ENCODE measurements at regions not wholly inside any gene's neighbourhood (a gene's known extent, or its start where the extent isn't known, plus 50 kb on each side); places are given as distances from the start of the nearest gene placed in this dataset.
"Not testable (repeated sequence)": the region's sequence is repeated elsewhere in the genome, so short reads cannot be mapped to it uniquely, and the experiment has no call there.

DNA sequence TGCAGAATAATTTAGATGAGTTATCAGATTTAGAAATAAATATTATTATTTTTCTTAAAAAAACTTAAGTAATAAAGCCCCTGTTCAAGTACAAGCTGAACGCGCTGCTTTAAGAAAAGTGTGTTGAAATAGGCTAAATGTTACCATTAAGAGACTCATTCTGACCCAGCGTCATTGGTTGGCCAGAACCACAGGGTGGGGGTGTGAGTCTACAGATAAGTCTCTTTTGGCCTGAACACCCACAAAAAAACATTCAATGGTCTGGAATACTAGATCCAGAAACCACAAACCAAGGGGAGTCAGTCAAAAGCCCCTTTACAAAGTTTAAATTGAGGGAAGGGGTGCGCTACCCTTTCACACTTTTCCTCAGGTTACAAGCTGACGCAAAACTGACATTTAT, 776.1 kb downstream of the KCNJ2 start:
- H3K27ac ChIP-seq (ENCODE audit: insufficient read depth, low read depth, low read length, poor library complexity, severe bottlenecking): no peak overlapping the region
- H3K9me3 ChIP-seq (ENCODE audit: control insufficient read depth, low read length): no peaks in the 10 kb centered on the region
- no peaks in the 10 kb centered on the region for H3K4me1 ChIP-seq (ENCODE audit: control insufficient read depth, insufficient read depth, low read length)
- no peak overlapping the region for H3K4me3 ChIP-seq (ENCODE audit: insufficient read depth, low read depth, low read length)
- WGBS, 2 experiments: 77 to 85% methylated on average over 5 of the region's 5 CpGs
- no peaks in the 10 kb centered on the region for H3K36me3 ChIP-seq (ENCODE audit: control insufficient read depth, insufficient read depth, low read length)
- no peaks in the 10 kb centered on the region for H3K27me3 ChIP-seq (ENCODE audit: control insufficient read depth, insufficient read depth, low read length, poor library complexity, severe bottlenecking)

DNA sequence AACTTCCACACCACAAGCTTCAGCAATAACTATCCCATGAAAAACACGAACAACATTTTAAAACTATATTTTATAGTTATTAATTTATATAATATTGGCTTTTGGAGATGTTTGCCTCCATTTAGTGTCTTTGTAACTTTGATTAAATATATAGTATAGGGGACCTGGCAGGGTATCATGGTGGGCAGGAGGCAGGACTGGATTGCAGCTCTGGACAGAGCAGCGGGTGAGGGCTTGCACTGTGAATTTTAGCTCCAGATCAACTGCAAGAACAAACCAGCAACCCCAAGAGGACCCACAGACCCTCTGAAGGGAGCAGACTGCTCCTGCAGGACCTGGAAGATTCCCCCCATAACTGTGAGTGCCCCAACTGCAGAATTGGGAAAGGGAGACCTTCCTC, 777.9 kb downstream of the KCNJ2 start:
- H3K4me1 ChIP-seq (ENCODE audit: control insufficient read depth, insufficient read depth, low read length): no peaks in the 10 kb centered on the region
- H3K4me3 ChIP-seq (ENCODE audit: insufficient read depth, low read depth, low read length): no peak overlapping the region
- no peaks in the 10 kb centered on the region for H3K36me3 ChIP-seq (ENCODE audit: control insufficient read depth, insufficient read depth, low read length)
- 86 to 100% methylated on average over 1 of the region's 2 CpGs for WGBS, 2 experiments
- no peaks in the 10 kb centered on the region for H3K9me3 ChIP-seq (ENCODE audit: control insufficient read depth, low read length)
- H3K27ac ChIP-seq (ENCODE audit: insufficient read depth, low read depth, low read length, poor library complexity, severe bottlenecking): no peak overlapping the region
- no peaks in the 10 kb centered on the region for H3K27me3 ChIP-seq (ENCODE audit: control insufficient read depth, insufficient read depth, low read length, poor library complexity, severe bottlenecking)

DNA sequence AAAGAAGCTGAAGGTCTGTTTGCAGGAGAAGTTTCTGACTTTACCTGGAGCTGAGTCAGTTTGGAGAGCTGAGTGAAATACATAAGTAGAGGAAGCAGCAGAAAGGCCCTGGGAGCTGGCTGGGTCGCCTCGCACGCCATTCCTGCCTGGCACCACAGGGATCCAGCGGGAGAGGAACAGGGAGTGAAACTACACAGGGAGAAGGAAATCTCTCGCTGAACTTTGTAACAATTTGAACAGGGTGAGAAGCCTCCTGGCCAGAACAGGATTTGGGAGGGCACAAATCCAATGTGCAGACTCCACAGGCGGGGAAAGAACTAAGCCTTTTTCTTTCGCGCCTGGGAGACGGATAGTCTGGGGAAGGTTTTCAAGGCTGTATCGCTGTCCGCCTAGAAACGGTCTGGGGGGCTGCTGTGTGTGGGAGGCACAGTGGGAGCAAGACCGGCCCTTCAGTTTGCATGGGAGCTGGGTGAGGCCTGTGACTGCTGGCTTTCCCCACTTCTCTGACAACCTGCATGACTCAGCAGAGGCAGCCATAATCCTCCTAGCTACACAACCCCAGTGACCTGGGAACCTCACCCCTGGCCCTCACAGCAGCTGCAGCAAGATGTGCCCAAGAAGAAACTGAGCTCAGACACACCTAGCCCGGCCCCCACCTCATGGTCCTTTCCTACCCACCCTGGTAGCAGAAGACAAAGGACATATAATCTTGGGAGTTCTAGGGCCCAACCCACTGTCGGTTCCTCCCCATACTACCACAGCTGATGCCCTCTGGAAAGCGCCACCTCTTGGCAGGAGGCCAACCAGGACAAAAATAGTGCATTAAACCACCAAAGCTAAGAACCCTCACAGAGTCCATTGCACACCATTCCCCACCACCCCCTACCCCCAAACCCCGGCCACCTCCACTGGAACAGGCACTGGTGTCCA, 778.6 kb downstream of the KCNJ2 start:
- Histone ChIP-seq H3K9me3 (ENCODE audit: control insufficient read depth, low read length) (no peaks in the 10 kb centered on the region), H3K4me3 (ENCODE audit: insufficient read depth, low read depth, low read length) (no peak overlapping the region), H3K27ac (ENCODE audit: insufficient read depth, low read depth, low read length, poor library complexity, severe bottlenecking) (no peak overlapping the region), H3K4me1 (ENCODE audit: control insufficient read depth, insufficient read depth, low read length) (no peaks in the 10 kb centered on the region), H3K27me3 (ENCODE audit: control insufficient read depth, insufficient read depth, low read length, poor library complexity, severe bottlenecking) (no peaks in the 10 kb centered on the region), H3K36me3 (ENCODE audit: control insufficient read depth, insufficient read depth, low read length) (no peaks in the 10 kb centered on the region)
- WGBS, 2 experiments: 94 to 96% methylated on average over 17 of the region's 17 CpGs

DNA sequence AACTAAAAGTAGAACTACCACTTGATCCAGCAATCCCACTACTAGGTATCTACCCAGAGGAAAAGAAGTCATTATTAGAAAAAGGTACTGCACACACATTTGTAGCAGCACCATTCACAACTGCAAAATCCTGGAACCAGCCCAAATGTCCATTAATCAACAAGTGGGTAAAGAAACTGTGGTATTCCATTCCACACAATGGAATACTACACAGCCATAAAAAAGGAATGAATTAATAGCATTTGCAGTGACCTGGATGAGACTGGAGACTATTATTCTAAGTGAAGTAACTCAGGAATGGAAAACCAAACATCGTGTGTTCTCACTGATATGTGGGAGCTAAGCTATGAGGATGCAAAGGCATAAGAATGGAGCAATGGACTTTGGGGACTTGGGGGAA, 783.8 kb downstream of the KCNJ2 start:
- H3K4me3 ChIP-seq (ENCODE audit: insufficient read depth, low read depth, low read length); H3K36me3 ChIP-seq (ENCODE audit: control insufficient read depth, insufficient read depth, low read length); H3K9me3 ChIP-seq (ENCODE audit: control insufficient read depth, low read length); H3K27ac ChIP-seq (ENCODE audit: insufficient read depth, low read depth, low read length, poor library complexity, severe bottlenecking); H3K4me1 ChIP-seq (ENCODE audit: control insufficient read depth, insufficient read depth, low read length); H3K27me3 ChIP-seq (ENCODE audit: control insufficient read depth, insufficient read depth, low read length, poor library complexity, severe bottlenecking): not testable (repeated sequence)
- WGBS, 2 experiments: 85 to 94% methylated on average over 1 of the region's 1 CpG

DNA sequence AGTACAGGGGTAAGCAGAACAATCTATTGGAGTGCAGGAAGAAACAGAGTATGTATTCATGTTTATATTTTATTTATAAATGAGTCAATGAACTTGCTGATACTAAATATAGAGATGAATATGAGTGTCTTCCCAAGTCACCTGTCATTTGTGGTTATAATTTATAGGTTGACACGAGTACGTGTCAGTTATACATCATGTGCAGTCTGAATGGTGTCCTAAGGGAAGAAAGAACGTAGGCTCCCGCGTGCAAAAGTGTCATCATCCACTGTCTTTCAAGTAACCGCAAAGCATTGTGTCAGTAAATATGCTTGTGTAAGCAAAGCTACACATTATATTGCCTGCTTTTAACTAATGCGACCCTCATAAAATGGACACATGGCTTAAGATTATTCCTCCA, 786.1 kb downstream of the KCNJ2 start:
- H3K27ac ChIP-seq (ENCODE audit: insufficient read depth, low read depth, low read length, poor library complexity, severe bottlenecking): no peak overlapping the region

DNA sequence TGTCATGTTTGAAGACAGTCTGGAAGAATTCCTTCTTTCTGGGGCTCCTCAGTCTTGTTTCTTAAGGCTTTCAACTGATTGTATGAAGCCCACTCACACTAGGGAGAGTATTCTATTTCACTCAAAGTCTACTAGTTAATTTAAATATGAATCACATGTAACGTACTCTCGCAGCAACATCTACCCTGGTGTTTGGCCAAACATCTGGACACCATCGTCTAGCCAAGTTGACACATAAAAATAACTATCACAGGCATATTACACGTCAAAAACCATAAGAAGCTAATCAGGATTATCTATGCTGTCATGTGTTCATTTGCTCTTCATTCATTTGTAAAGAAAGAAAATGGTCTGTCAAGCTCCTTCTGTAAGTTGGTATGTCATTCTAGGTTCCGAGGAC, 787.4 kb downstream of the KCNJ2 start:
- H3K36me3 ChIP-seq (ENCODE audit: control insufficient read depth, insufficient read depth, low read length): no peaks in the 10 kb centered on the region
- no peaks in the 10 kb centered on the region for H3K4me1 ChIP-seq (ENCODE audit: control insufficient read depth, insufficient read depth, low read length)
- no peaks in the 10 kb centered on the region for H3K9me3 ChIP-seq (ENCODE audit: control insufficient read depth, low read length)
- no peak overlapping the region for H3K27ac ChIP-seq (ENCODE audit: insufficient read depth, low read depth, low read length, poor library complexity, severe bottlenecking)
- 83 to 85% methylated on average over 5 of the region's 5 CpGs for WGBS, 2 experiments
- no peak overlapping the region for H3K4me3 ChIP-seq (ENCODE audit: insufficient read depth, low read depth, low read length)
- no peaks in the 10 kb centered on the region for H3K27me3 ChIP-seq (ENCODE audit: control insufficient read depth, insufficient read depth, low read length, poor library complexity, severe bottlenecking)

More for the DNA sequence above, 786.1 kb downstream of the KCNJ2 start:
- no peaks in the 10 kb centered on the region for H3K4me1 ChIP-seq (ENCODE audit: control insufficient read depth, insufficient read depth, low read length)
- WGBS, 2 experiments: 84% methylated on average over 7 of the region's 7 CpGs
- no peaks in the 10 kb centered on the region for H3K27me3 ChIP-seq (ENCODE audit: control insufficient read depth, insufficient read depth, low read length, poor library complexity, severe bottlenecking)
- no peaks in the 10 kb centered on the region for H3K9me3 ChIP-seq (ENCODE audit: control insufficient read depth, low read length)
- no peak overlapping the region for H3K4me3 ChIP-seq (ENCODE audit: insufficient read depth, low read depth, low read length)
- no peaks in the 10 kb centered on the region for H3K36me3 ChIP-seq (ENCODE audit: control insufficient read depth, insufficient read depth, low read length)

DNA sequence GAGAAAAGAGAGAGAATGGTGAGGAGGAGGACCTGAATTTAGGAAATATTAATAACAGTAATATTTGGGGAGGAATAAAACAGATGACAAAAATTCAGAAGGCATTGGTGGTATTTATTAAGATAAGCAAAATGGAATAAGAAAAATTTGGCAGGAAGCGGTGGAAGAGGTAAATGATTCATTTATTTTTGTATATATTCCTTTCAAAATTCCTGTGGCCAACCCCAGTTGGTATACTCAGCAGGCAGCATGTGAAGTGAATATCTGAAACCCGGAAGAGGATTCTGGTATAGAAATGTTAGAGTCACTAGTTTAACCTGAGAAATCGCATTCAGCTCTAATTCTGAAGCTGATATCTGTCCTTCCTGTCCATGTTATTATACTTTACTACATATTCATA, 792.0 kb downstream of the KCNJ2 start:
- WGBS, 2 experiments: 95 to 100% methylated on average over 1 to 3 of the region's 3 CpGs
- no peaks in the 10 kb centered on the region for H3K9me3 ChIP-seq (ENCODE audit: control insufficient read depth, low read length)

DNA sequence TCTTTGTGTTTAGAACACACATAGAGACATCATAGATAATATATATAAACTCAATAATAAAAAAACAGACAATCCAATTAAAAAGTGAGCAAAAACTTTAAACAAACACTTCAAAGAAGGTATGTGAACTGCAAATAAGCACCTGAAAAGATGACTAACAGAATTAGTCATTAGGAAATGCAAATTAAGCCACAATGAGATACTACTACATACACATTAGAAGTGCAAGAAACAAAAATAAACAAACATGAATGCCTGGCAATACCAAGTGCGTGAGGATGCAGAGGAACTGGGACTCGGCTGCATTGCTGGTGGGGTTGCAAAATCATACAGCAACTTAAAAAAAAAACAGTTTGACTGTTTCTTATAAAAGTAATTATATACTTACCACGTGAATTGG, 799.0 kb downstream of the KCNJ2 start:
- Histone ChIP-seq H3K36me3 (ENCODE audit: control insufficient read depth, insufficient read depth, low read length) (no peaks in the 10 kb centered on the region), H3K4me3 (ENCODE audit: insufficient read depth, low read depth, low read length) (no peak overlapping the region), H3K27me3 (ENCODE audit: control insufficient read depth, insufficient read depth, low read length, poor library complexity, severe bottlenecking) (no peaks in the 10 kb centered on the region), H3K27ac (ENCODE audit: insufficient read depth, low read depth, low read length, poor library complexity, severe bottlenecking) (no peak overlapping the region), H3K4me1 (ENCODE audit: control insufficient read depth, insufficient read depth, low read length) (no peaks in the 10 kb centered on the region), H3K9me3 (ENCODE audit: control insufficient read depth, low read length) (no peaks in the 10 kb centered on the region)
- WGBS, 2 experiments: 83 to 97% methylated on average over 1 to 3 of the region's 3 CpGs

More for the DNA sequence above, 792.0 kb downstream of the KCNJ2 start:
- Histone ChIP-seq H3K27me3 (ENCODE audit: control insufficient read depth, insufficient read depth, low read length, poor library complexity, severe bottlenecking) (no peaks in the 10 kb centered on the region), H3K27ac (ENCODE audit: insufficient read depth, low read depth, low read length, poor library complexity, severe bottlenecking) (no peak overlapping the region), H3K36me3 (ENCODE audit: control insufficient read depth, insufficient read depth, low read length) (no peaks in the 10 kb centered on the region), H3K4me1 (ENCODE audit: control insufficient read depth, insufficient read depth, low read length) (no peaks in the 10 kb centered on the region), H3K4me3 (ENCODE audit: insufficient read depth, low read depth, low read length) (no peak overlapping the region)

DNA sequence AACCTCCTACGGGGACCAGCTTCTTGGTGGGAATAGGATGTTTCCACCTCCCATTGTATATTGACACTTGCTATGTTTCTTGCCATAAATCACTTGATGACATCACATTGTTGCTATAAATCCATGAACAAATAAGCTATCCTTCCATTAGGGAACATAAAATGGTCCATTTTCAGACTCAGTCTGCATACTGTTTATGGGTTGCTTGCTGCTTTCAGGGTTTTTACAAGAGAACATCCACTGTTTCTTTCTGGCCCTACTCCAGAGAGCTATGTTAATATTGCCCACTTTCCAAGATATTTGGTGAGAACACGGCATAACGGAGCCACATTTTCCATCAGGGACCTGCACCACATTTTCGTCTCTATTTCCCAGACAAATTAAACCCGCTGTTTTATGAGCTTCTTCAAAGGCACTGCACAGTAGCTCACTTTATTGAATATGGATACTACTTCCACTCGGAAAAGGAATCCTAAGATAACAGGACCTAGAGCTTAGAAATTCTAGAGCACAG, 800.2 kb downstream of the KCNJ2 start:
- Histone ChIP-seq H3K4me1 (ENCODE audit: control insufficient read depth, insufficient read depth, low read length) (no peaks in the 10 kb centered on the region), H3K9me3 (ENCODE audit: control insufficient read depth, low read length) (no peaks in the 10 kb centered on the region), H3K27ac (ENCODE audit: insufficient read depth, low read depth, low read length, poor library complexity, severe bottlenecking) (no peak overlapping the region), H3K27me3 (ENCODE audit: control insufficient read depth, insufficient read depth, low read length, poor library complexity, severe bottlenecking) (no peaks in the 10 kb centered on the region), H3K36me3 (ENCODE audit: control insufficient read depth, insufficient read depth, low read length) (no peaks in the 10 kb centered on the region), H3K4me3 (ENCODE audit: insufficient read depth, low read depth, low read length) (no peak overlapping the region)
- 96 to 97% methylated on average over 5 to 6 of the region's 6 CpGs for WGBS, 2 experiments

DNA sequence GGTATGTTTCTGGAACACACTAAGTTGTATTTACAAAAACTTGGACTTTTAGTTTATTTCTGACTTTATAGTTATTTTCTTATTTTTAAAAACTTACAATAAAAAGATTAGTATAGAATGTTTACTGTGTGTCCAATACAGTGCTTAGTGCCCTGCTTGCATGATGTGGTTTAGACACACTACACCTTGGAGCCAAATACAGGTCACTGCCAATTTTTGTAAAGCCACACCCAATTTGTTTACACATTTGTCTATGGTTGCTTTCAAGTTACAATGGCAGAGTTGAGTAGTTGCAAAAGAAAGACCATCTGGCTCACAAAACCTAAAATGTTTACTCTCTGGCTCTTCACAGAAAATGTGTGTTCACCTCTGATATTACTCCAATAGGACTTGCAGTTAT, 807.1 kb downstream of the KCNJ2 start:
- Histone ChIP-seq H3K27ac (ENCODE audit: insufficient read depth, low read depth, low read length, poor library complexity, severe bottlenecking) (no peak overlapping the region), H3K36me3 (ENCODE audit: control insufficient read depth, insufficient read depth, low read length) (no peaks in the 10 kb centered on the region), H3K4me1 (ENCODE audit: control insufficient read depth, insufficient read depth, low read length) (no peaks in the 10 kb centered on the region), H3K4me3 (ENCODE audit: insufficient read depth, low read depth, low read length) (no peak overlapping the region), H3K9me3 (ENCODE audit: control insufficient read depth, low read length) (no peaks in the 10 kb centered on the region), H3K27me3 (ENCODE audit: control insufficient read depth, insufficient read depth, low read length, poor library complexity, severe bottlenecking) (no peaks in the 10 kb centered on the region)

All from ectodermal cell (in vitro differentiated cells).